ENCODE measurements at regions not wholly inside any gene's neighbourhood (a gene's known extent, or its start where the extent isn't known, plus 50 kb on each side); places are given as distances from the start of the nearest gene placed in this dataset.

DNA sequence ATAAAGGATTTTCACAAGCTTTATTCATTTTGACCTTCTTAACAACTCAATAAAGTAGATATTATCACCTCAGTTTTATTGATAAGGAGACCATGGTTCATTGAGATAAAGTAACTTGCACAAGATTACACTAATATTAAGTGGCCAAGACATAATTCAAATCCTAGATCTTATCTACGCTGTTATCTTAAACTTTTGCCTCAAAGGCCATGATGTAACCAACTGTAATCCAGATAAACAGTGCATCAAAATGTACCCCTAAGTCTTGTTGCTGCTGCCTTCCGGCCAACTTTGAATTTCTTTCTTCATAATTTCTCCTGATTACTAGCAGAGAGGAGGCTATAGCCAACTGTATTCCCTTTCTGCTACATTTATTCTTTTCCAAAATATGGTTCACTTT, 1094.8 kb upstream of the PIK3C3 start:
- Mint-ChIP-seq H3K27me3 (ENCODE audit: low read depth in 2 of 2) (no peaks in the 10 kb centered on the region), H3K27ac (no peak overlapping the region), H3K36me3 (no peaks in the 10 kb centered on the region), H3K4me1 (no peaks in the 10 kb centered on the region), H3K9me3 (peaks cover 16 to 25% of the 10 kb centered on the region in 2 donors), H3K4me3 (no peak overlapping the region)
- H3K27ac ChIP-seq (ENCODE audit: low read length), result no peak overlapping the region
- no peaks in the 10 kb centered on the region for H3K4me1 ChIP-seq (ENCODE audit: control insufficient read depth, insufficient read depth, low read length)
- no peak overlapping the region for H3K4me3 ChIP-seq (ENCODE audit: low read length)
- 91% methylated on average over 2 of the region's 2 CpGs for WGBS (ENCODE audit: insufficient coverage)
- TF ChIP-seq, protein P1, sequence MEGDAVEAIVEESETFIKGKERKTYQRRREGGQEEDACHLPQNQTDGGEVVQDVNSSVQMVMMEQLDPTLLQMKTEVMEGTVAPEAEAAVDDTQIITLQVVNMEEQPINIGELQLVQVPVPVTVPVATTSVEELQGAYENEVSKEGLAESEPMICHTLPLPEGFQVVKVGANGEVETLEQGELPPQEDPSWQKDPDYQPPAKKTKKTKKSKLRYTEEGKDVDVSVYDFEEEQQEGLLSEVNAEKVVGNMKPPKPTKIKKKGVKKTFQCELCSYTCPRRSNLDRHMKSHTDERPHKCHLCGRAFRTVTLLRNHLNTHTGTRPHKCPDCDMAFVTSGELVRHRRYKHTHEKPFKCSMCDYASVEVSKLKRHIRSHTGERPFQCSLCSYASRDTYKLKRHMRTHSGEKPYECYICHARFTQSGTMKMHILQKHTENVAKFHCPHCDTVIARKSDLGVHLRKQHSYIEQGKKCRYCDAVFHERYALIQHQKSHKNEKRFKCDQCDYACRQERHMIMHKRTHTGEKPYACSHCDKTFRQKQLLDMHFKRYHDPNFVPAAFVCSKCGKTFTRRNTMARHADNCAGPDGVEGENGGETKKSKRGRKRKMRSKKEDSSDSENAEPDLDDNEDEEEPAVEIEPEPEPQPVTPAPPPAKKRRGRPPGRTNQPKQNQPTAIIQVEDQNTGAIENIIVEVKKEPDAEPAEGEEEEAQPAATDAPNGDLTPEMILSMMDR (IDR thresholded peaks at IDR 0.05), result no peak
- intact Hi-C loops (cut with micrococcal nuclease), result no loop called here
- DNase-seq (no peak), ATAC-seq (no peak)
- H3K27me3 ChIP-seq (ENCODE audit: control insufficient read depth, insufficient read depth, low read length), result no peaks in the 10 kb centered on the region
- H3K9me3 ChIP-seq (ENCODE audit: control insufficient read depth, insufficient read depth, low read length), result peaks cover 2% of the 10 kb centered on the region
- no peaks in the 10 kb centered on the region for H3K36me3 ChIP-seq (ENCODE audit: control insufficient read depth, insufficient read depth, low read length)

DNA sequence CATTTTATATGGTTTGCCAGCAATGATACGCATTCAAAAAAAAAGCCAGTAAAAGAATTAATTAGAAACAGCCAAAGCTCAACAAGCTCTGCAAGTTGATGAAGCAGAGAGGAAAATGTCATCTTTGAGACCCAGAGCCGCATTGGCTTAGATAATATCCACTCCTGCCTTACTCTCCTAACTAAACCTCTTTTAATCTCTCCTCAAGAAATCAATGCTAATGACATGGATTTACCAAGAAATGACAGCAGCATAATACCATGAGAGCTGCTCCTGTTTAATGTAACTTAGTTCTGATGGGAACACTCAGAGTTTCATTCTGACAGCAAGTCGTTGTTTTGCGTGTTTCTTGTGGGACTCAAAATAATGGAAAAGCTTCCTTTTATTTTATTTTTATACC, 1099.4 kb upstream of the PIK3C3 start:
- Histone ChIP-seq H3K27ac (ENCODE audit: low read length) (no peak overlapping the region), H3K36me3 (ENCODE audit: control insufficient read depth, insufficient read depth, low read length) (no peaks in the 10 kb centered on the region), H3K9me3 (ENCODE audit: control insufficient read depth, insufficient read depth, low read length) (peaks cover 2% of the 10 kb centered on the region), H3K4me1 (ENCODE audit: control insufficient read depth, insufficient read depth, low read length) (no peaks in the 10 kb centered on the region), H3K4me3 (ENCODE audit: low read length) (no peak overlapping the region), H3K27me3 (ENCODE audit: control insufficient read depth, insufficient read depth, low read length) (no peaks in the 10 kb centered on the region)
- no peaks in the 10 kb centered on the region for H3K36me3 Mint-ChIP-seq
- TF ChIP-seq, protein P1 (IDR thresholded peaks at IDR 0.05), result no peak
- no peak overlapping the region for H3K27ac Mint-ChIP-seq
- no peak overlapping the region for H3K4me3 Mint-ChIP-seq
- peaks cover 10 to 15% of the 10 kb centered on the region in 2 donors for H3K9me3 Mint-ChIP-seq
- H3K27me3 Mint-ChIP-seq (ENCODE audit: low read depth in 2 of 2), result no peaks in the 10 kb centered on the region
- intact Hi-C loops (cut with micrococcal nuclease), result no loop called here
- 83% methylated on average over 3 of the region's 4 CpGs for WGBS (ENCODE audit: insufficient coverage)
- DNase-seq, result no peak
- no peaks in the 10 kb centered on the region for H3K4me1 Mint-ChIP-seq
- no peak for ATAC-seq

DNA sequence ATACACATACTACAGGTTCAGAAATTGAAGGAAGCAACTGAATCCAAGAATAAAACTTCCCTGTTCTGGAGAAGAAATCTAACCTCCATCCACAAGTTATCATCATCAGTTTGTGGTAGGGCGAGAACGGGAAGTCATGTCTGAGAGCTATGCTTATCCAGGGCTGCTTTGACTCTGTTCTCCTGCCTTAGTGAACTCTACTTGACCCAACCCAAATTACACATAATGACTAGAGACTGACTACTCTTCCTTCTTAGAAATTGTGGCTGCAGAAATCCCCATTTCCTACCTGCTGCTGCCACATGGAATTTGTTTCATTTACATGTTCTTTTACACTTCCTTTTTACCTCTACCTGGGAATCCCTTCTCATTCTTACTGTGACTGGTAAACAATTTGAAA, 1102.6 kb upstream of the PIK3C3 start:
- WGBS (ENCODE audit: insufficient coverage), result 97% methylated on average over 2 of the region's 2 CpGs
- Histone ChIP-seq H3K27me3 (ENCODE audit: control insufficient read depth, insufficient read depth, low read length) (no peaks in the 10 kb centered on the region), H3K36me3 (ENCODE audit: control insufficient read depth, insufficient read depth, low read length) (no peaks in the 10 kb centered on the region), H3K27ac (ENCODE audit: low read length) (no peak overlapping the region), H3K4me3 (ENCODE audit: low read length) (no peak overlapping the region), H3K4me1 (ENCODE audit: control insufficient read depth, insufficient read depth, low read length) (no peaks in the 10 kb centered on the region), H3K9me3 (ENCODE audit: control insufficient read depth, insufficient read depth, low read length) (no peaks in the 10 kb centered on the region)
- Mint-ChIP-seq H3K27me3 (ENCODE audit: low read depth in 2 of 2) (no peaks in the 10 kb centered on the region), H3K4me1 (no peaks in the 10 kb centered on the region), H3K9me3 (peaks cover 6 to 12% of the 10 kb centered on the region in 2 donors), H3K4me3 (no peak overlapping the region), H3K27ac (no peak overlapping the region), H3K36me3 (no peaks in the 10 kb centered on the region)
- TF ChIP-seq, protein P1 (IDR thresholded peaks at IDR 0.05), result no peak
- intact Hi-C loops (cut with micrococcal nuclease), result no loop called here
- ATAC-seq (no peak), DNase-seq (no peak)

DNA sequence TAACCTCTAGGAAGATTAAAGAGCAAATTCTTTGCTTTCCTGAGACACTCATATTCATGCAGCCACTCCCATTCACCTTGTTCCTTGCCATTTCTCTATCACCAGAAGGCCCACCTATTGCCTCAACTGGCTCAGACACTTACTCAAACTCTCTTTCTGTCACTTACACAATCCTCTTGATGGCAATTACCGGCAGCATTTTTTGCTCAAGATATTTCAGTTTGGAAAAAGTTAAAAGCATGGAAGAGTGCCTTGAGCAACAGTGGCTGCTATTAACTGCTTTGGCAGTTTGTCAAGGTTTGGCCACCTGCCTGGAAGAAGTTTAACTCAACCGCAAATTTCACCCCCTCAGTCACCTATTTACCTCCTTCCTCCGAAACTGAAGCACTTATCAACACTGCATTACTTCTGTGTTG, 1104.0 kb upstream of the PIK3C3 start:
- Mint-ChIP-seq H3K27me3 (ENCODE audit: low read depth in 2 of 2) (no peaks in the 10 kb centered on the region), H3K9me3 (peaks cover 2 to 10% of the 10 kb centered on the region in 2 donors), H3K4me1 (no peaks in the 10 kb centered on the region), H3K36me3 (no peaks in the 10 kb centered on the region), H3K4me3 (no peak overlapping the region), H3K27ac (no peak overlapping the region)
- H3K9me3 ChIP-seq (ENCODE audit: control insufficient read depth, insufficient read depth, low read length), result no peaks in the 10 kb centered on the region
- TF ChIP-seq, protein P1 (IDR thresholded peaks at IDR 0.05), result no peak
- no peaks in the 10 kb centered on the region for H3K4me1 ChIP-seq (ENCODE audit: control insufficient read depth, insufficient read depth, low read length)
- H3K27me3 ChIP-seq (ENCODE audit: control insufficient read depth, insufficient read depth, low read length), result no peaks in the 10 kb centered on the region
- H3K4me3 ChIP-seq (ENCODE audit: low read length), result no peak overlapping the region
- intact Hi-C loops (cut with micrococcal nuclease), result no loop called here
- ATAC-seq (no peak), DNase-seq (no peak)
- no peaks in the 10 kb centered on the region for H3K36me3 ChIP-seq (ENCODE audit: control insufficient read depth, insufficient read depth, low read length)
- 86% methylated on average over 3 of the region's 3 CpGs for WGBS (ENCODE audit: insufficient coverage)
- H3K27ac ChIP-seq (ENCODE audit: low read length), result no peak overlapping the region
